HEK293T (cell line): ENCODE measurements at regions not wholly inside any gene's neighbourhood (a gene's known extent, or its start where the extent isn't known, plus 50 kb on each side); places are given as distances from the start of the nearest gene placed in this dataset.

Experiments used
- ARNT ChIP-seq: fragments of 450-650 bp; IDR thresholded peaks from 2 replicates; pipeline ENCODE4 v1.6.1; 2017; ENCODE audit warnings: mild to moderate bottlenecking
- BHLHE40 ChIP-seq: fragments of 450-650 bp; IDR thresholded peaks from 2 replicates; pipeline ENCODE4 v1.6.1; 2016; ENCODE audit warnings: mild to moderate bottlenecking, moderate library complexity, borderline replicate concordance
- CTBP1 ChIP-seq: fragments of 450-650 bp; IDR thresholded peaks from 2 replicates; pipeline ENCODE4 v1.6.1; 2016; ENCODE audit warnings: borderline replicate concordance
- ELF4 ChIP-seq: fragments of 450-650 bp; IDR thresholded peaks from 2 replicates; pipeline ENCODE4 v1.6.1; 2017; ENCODE audit warnings: antibody characterized with exemption
- FOXA1 ChIP-seq: fragments of 450-650 bp; IDR thresholded peaks from 2 replicates; pipeline ENCODE4 v1.6.1; 2016; ENCODE audit warnings: mild to moderate bottlenecking
- FOXK2 ChIP-seq: fragments of 450-650 bp; IDR thresholded peaks from 2 replicates; pipeline ENCODE4 v1.6.1; 2016; ENCODE audit warnings: mild to moderate bottlenecking
- FOXM1 ChIP-seq: fragments of 450-650 bp; IDR thresholded peaks from 2 replicates; pipeline ENCODE4 v1.6.1; 2017; ENCODE audit warnings: mild to moderate bottlenecking, borderline replicate concordance
- L3MBTL2 ChIP-seq: fragments of 450-650 bp; conservative IDR thresholded peaks from 2 replicates; pipeline ENCODE4 v1.6.1; 2016; ENCODE audit warnings: mild to moderate bottlenecking
- NFRKB ChIP-seq: fragments of 450-650 bp; IDR thresholded peaks from 2 replicates; pipeline ENCODE4 v1.6.1; 2016; ENCODE audit warnings: mild to moderate bottlenecking, moderate library complexity
- PKNOX1 ChIP-seq: fragments of 450-650 bp; IDR thresholded peaks from 2 replicates; pipeline ENCODE4 v1.6.1; 2016
- SP1 ChIP-seq: fragments of 450-650 bp; IDR thresholded peaks from 2 replicates; pipeline ENCODE4 v1.6.1; 2017
- SUZ12 ChIP-seq: fragments of 450-650 bp; IDR thresholded peaks from 2 replicates; pipeline ENCODE4 v1.6.1; 2016; ENCODE audit warnings: mild to moderate bottlenecking
- TARDBP ChIP-seq: fragments of 450-650 bp; IDR thresholded peaks from 2 replicates; pipeline ENCODE4 v1.6.1; 2016
- ZNF384 ChIP-seq: fragments of 450-650 bp; IDR thresholded peaks from 2 replicates; pipeline ENCODE4 v1.6.1; 2016

- no peak for TF ChIP-seq SP1
- no peak for TF ChIP-seq FOXK2
- no peak for TF ChIP-seq ZNF384
- TF ChIP-seq TARDBP, result no peak
- TF ChIP-seq FOXM1, result no peak
- TF ChIP-seq FOXA1, result no peak
- no peak for TF ChIP-seq ELF4
- TF ChIP-seq BHLHE40, result no peak
- no peak for TF ChIP-seq PKNOX1
- TF ChIP-seq L3MBTL2, result no peak
- TF ChIP-seq ARNT, result no peak
- TF ChIP-seq SUZ12, result no peak
- no peak for TF ChIP-seq NFRKB
- no peak for TF ChIP-seq CTBP1
These were observed 239.6 kb downstream of the UTP18 start for GRCh38 chr17:51499897-51500296.
